Muscle of leg (tissue), 3 donors: ENCODE measurements at regions not wholly inside any gene's neighbourhood (a gene's known extent, or its start where the extent isn't known, plus 50 kb on each side); places are given as distances from the start of the nearest gene placed in this dataset.

ENCODE experiments used
- DNase-seq: peaks from one replicate; pipeline ENCODE4 v3.0.0; 2013
- H3K27ac ChIP-seq: one replicate; pipeline ENCODE4 v1.5.1; 2013; ENCODE audit warnings: mild to moderate bottlenecking, low read length, control low read depth
- H3K27me3 ChIP-seq: one replicate; pipeline ENCODE4 v1.6.1; 2013; ENCODE audit warnings: low read length; ENCODE audit not compliant: control insufficient read depth, insufficient read depth
- H3K36me3 ChIP-seq: one replicate; pipeline ENCODE4 v1.6.1; 2013; ENCODE audit warnings: low read length; ENCODE audit not compliant: control insufficient read depth, insufficient read depth
- H3K4me1 ChIP-seq: one replicate; pipeline ENCODE4 v1.6.1; 2013; ENCODE audit warnings: low read length; ENCODE audit not compliant: control insufficient read depth, insufficient read depth
- H3K4me3 ChIP-seq: one replicate; pipeline ENCODE4 v1.5.1; 2013; ENCODE audit warnings: low read length, control low read depth
- H3K9me3 ChIP-seq: replicated peaks from 2 replicates; pipeline ENCODE4 v1.6.1; 2013; ENCODE audit warnings: low read depth, low read length; ENCODE audit not compliant: control insufficient read depth
- WGBS: methylation state at CpG from one replicate; pipeline ENCODE4 v1.1.5; 2013; ENCODE audit warnings: missing lambda C conversion rate; ENCODE audit not compliant: insufficient coverage; 5-methylcytosine and 5-hydroxymethylcytosine counted together

- H3K9me3 ChIP-seq, result no peaks in the 10 kb centered on the region
- no peaks in the 10 kb centered on the region for H3K4me1 ChIP-seq
- WGBS, result no CpG with 5 or more reads among the region's 3 CpGs
- no peak overlapping the region for H3K27ac ChIP-seq
- no peak overlapping the region for H3K4me3 ChIP-seq
- no peaks in the 10 kb centered on the region for H3K27me3 ChIP-seq
- peak; percentile 12 for DNase-seq
- no peaks in the 10 kb centered on the region for H3K36me3 ChIP-seq
Measured at GRCh38 chr7:81887098-81888090, 117.5 kb upstream of the HGF start.

GRCh38 chr7:81886211-81886764, 116.4 kb upstream of the HGF start:
- Histone ChIP-seq H3K4me3 (no peak overlapping the region), H3K27me3 (no peaks in the 10 kb centered on the region), H3K27ac (no peak overlapping the region), H3K4me1 (no peaks in the 10 kb centered on the region), H3K36me3 (no peaks in the 10 kb centered on the region), H3K9me3 (no peaks in the 10 kb centered on the region)
- DNase-seq, result no peak
- no CpG with 5 or more reads among the region's 3 CpGs for WGBS

- no peaks in the 10 kb centered on the region for H3K27me3 ChIP-seq
- WGBS, result 10% methylated on average over 2 of the region's 3 CpGs
- H3K27ac ChIP-seq, result no peak overlapping the region
- H3K4me3 ChIP-seq, result no peak overlapping the region
- H3K4me1 ChIP-seq, result no peaks in the 10 kb centered on the region
- H3K9me3 ChIP-seq, result no peaks in the 10 kb centered on the region
- no peaks in the 10 kb centered on the region for H3K36me3 ChIP-seq
- peak; percentile 21 for DNase-seq
Measured at GRCh38 chr7:81884817-81885216, 115.0 kb upstream of the HGF start.

- H3K27ac ChIP-seq, result no peak overlapping the region
- H3K36me3 ChIP-seq, result no peaks in the 10 kb centered on the region
- H3K4me1 ChIP-seq, result no peaks in the 10 kb centered on the region
- WGBS, result no CpG with 5 or more reads among the region's 7 CpGs
- H3K9me3 ChIP-seq, result no peaks in the 10 kb centered on the region
- no peak overlapping the region for H3K4me3 ChIP-seq
- DNase-seq, result no peak
- H3K27me3 ChIP-seq, result no peaks in the 10 kb centered on the region
Measured at GRCh38 chr7:81883801-81884393, 114.0 kb upstream of the HGF start.

- no peak overlapping the region for H3K27ac ChIP-seq
- no peaks in the 10 kb centered on the region for H3K36me3 ChIP-seq
- no peak overlapping the region for H3K4me3 ChIP-seq
- H3K27me3 ChIP-seq, result no peaks in the 10 kb centered on the region
- no peak for DNase-seq
- no peaks in the 10 kb centered on the region for H3K9me3 ChIP-seq
- H3K4me1 ChIP-seq, result no peaks in the 10 kb centered on the region
- WGBS, result no CpG with 5 or more reads among the region's 2 CpGs
Measured at GRCh38 chr7:81882086-81882485, 112.2 kb upstream of the HGF start.

- no peaks in the 10 kb centered on the region for H3K27me3 ChIP-seq
- no peak overlapping the region for H3K4me3 ChIP-seq
- no peaks in the 10 kb centered on the region for H3K4me1 ChIP-seq
- no peak for DNase-seq
- no peak overlapping the region for H3K27ac ChIP-seq
- WGBS, result no CpG with 5 or more reads among the region's 3 CpGs
- no peaks in the 10 kb centered on the region for H3K9me3 ChIP-seq
- H3K36me3 ChIP-seq, result no peaks in the 10 kb centered on the region
Measured at GRCh38 chr7:81877890-81878289, 108.0 kb upstream of the HGF start.

- no CpG with 5 or more reads among the region's 3 CpGs for WGBS
- H3K4me1 ChIP-seq, result no peaks in the 10 kb centered on the region
Measured at GRCh38 chr7:81873559-81873958, 103.7 kb upstream of the HGF start.

GRCh38 chr7:81871606-81872265, 101.9 kb upstream of the HGF start:
- Histone ChIP-seq H3K4me1 (no peaks in the 10 kb centered on the region), H3K27ac (no peak overlapping the region), H3K27me3 (no peaks in the 10 kb centered on the region), H3K9me3 (no peaks in the 10 kb centered on the region), H3K4me3 (no peak overlapping the region), H3K36me3 (no peaks in the 10 kb centered on the region)
- WGBS, result 49% methylated on average over 5 of the region's 6 CpGs
- DNase-seq, result peak; percentile 18

More at GRCh38 chr7:81873559-81873958, 103.7 kb upstream of the HGF start:
- H3K4me3 ChIP-seq, result no peak overlapping the region
- no peaks in the 10 kb centered on the region for H3K9me3 ChIP-seq
- no peak for DNase-seq
- no peaks in the 10 kb centered on the region for H3K27me3 ChIP-seq
- H3K27ac ChIP-seq, result no peak overlapping the region
- H3K36me3 ChIP-seq, result no peaks in the 10 kb centered on the region

- H3K4me3 ChIP-seq, result no peak overlapping the region
- no peaks in the 10 kb centered on the region for H3K27me3 ChIP-seq
- no peak overlapping the region for H3K27ac ChIP-seq
- no peaks in the 10 kb centered on the region for H3K36me3 ChIP-seq
- H3K4me1 ChIP-seq, result no peaks in the 10 kb centered on the region
- H3K9me3 ChIP-seq, result no peaks in the 10 kb centered on the region
- DNase-seq, result no peak
Measured at GRCh38 chr7:81870608-81871007, 100.8 kb upstream of the HGF start.

- 100% methylated on average over 1 of the region's 2 CpGs for WGBS
- Histone ChIP-seq H3K27ac (no peak overlapping the region), H3K36me3 (no peaks in the 10 kb centered on the region), H3K4me1 (no peaks in the 10 kb centered on the region), H3K4me3 (no peak overlapping the region), H3K9me3 (no peaks in the 10 kb centered on the region), H3K27me3 (no peaks in the 10 kb centered on the region)
- no peak for DNase-seq
Measured at GRCh38 chr7:81869670-81870069, 99.8 kb upstream of the HGF start.
